Neural cell (in vitro differentiated cells): ENCODE measurements at regions not wholly inside any gene's neighbourhood (a gene's known extent, or its start where the extent isn't known, plus 50 kb on each side); places are given as distances from the start of the nearest gene placed in this dataset.

Source experiments
- H2AFZ ChIP-seq: fragments of 200-600, 300-800 bp; sonication (generic), shearing (Covaris generic); 2 replicates; pipeline ENCODE4 v1.6.0; 2014; ENCODE audit warnings: low read depth, mild to moderate bottlenecking, antibody characterized with exemption, low read length, moderate library complexity
- H3F3A ChIP-seq: fragments of 200-600 bp; shearing (Covaris generic); 2 replicates; pipeline ENCODE4 v1.6.1; 2016; ENCODE audit warnings: mild to moderate bottlenecking, moderate library complexity, mixed read lengths, antibody characterized with exemption, low read length; ENCODE audit not compliant: insufficient read depth, poor library complexity, severe bottlenecking
- H3K27ac ChIP-seq: fragments of 200-600, 300-800 bp; sonication (generic), shearing (Covaris generic); 2 replicates; pipeline ENCODE4 v1.5.1; 2014; ENCODE audit warnings: mild to moderate bottlenecking, low read length, moderate library complexity
- H3K27me3 ChIP-seq: fragments of 300-800, 200-600 bp; sonication (generic), shearing (Covaris generic); 2 replicates; pipeline ENCODE4 v1.6.0; 2014; ENCODE audit warnings: mild to moderate bottlenecking, low read depth, low read length, moderate library complexity; ENCODE audit not compliant: insufficient read depth
- H3K36me3 ChIP-seq: fragments of 300-800, 200-600 bp; sonication (generic), shearing (Covaris generic); 2 replicates; pipeline ENCODE4 v1.5.1; 2014; ENCODE audit warnings: mild to moderate bottlenecking, antibody characterized with exemption, low read length, moderate library complexity; ENCODE audit not compliant: insufficient read depth
- H3K4me2 ChIP-seq: fragments of 300-800, 200-600 bp; sonication (generic), shearing (Covaris generic); 2 replicates; pipeline ENCODE4 v1.6.0; 2014; ENCODE audit warnings: mild to moderate bottlenecking, low read length
- H3K4me3 ChIP-seq: fragments of 300-800, 200-600 bp; sonication (generic), shearing (Covaris generic); 2 replicates; pipeline ENCODE4 v1.5.1; 2014; ENCODE audit warnings: mild to moderate bottlenecking, low read length, moderate library complexity
- H3K79me2 ChIP-seq: fragments of 200-600 bp; shearing (Covaris generic); replicated peaks from 2 replicates; pipeline ENCODE4 v1.6.0; 2014; ENCODE audit warnings: mild to moderate bottlenecking, low read length, moderate library complexity; ENCODE audit not compliant: insufficient read depth
- H3K9ac ChIP-seq: fragments of 300-800, 200-600 bp; sonication (generic), shearing (Covaris generic); 2 replicates; pipeline ENCODE4 v1.6.1; 2016; ENCODE audit warnings: mild to moderate bottlenecking, low read length, mixed read lengths
- H3K9me2 ChIP-seq: fragments of 200-600 bp; shearing (Covaris generic); 2 replicates; pipeline ENCODE4 v1.6.1; 2016; ENCODE audit warnings: mild to moderate bottlenecking, low read length, mixed read lengths; ENCODE audit not compliant: insufficient read depth
- H3K9me3 ChIP-seq: fragments of 200-600, 300-800 bp; sonication (generic), shearing (Covaris generic); 2 replicates; pipeline ENCODE4 v1.6.1; 2016; ENCODE audit warnings: mild to moderate bottlenecking, mixed run types, low read length, moderate library complexity, mixed read lengths
- H4K20me1 ChIP-seq: fragments of 200-600 bp; shearing (Covaris generic); 2 replicates; pipeline ENCODE4 v1.6.1; 2016; ENCODE audit warnings: mild to moderate bottlenecking, mixed run types; ENCODE audit not compliant: insufficient read depth
- CTCF ChIP-seq: fragments of 450-650 bp; IDR thresholded peaks from 2 replicates; pipeline ENCODE4 v1.5.1; 2014; ENCODE audit warnings: antibody characterized with exemption, mild to moderate bottlenecking, moderate library complexity; ENCODE audit not compliant: poor library complexity, severe bottlenecking
- EP300 ChIP-seq: fragments of 450-650 bp; conservative IDR thresholded peaks from 2 replicates; pipeline ENCODE4 v1.6.1; 2014; ENCODE audit warnings: antibody characterized with exemption, mild to moderate bottlenecking, moderate library complexity; ENCODE audit not compliant: poor library complexity, severe bottlenecking
- EZH2 ChIP-seq: fragments of 200-600, 300-800 bp; shearing (Covaris generic), sonication (generic); IDR thresholded peaks from 2 replicates; pipeline ENCODE4 v1.6.1; 2014; ENCODE audit warnings: antibody characterized with exemption, low read length, borderline replicate concordance, mild to moderate bottlenecking; ENCODE audit not compliant: insufficient read depth, poor library complexity, severe bottlenecking
- MXI1 ChIP-seq: fragments of 450-650 bp; conservative IDR thresholded peaks from 2 replicates; pipeline ENCODE4 v1.6.1; 2014; ENCODE audit warnings: antibody characterized with exemption, mild to moderate bottlenecking; ENCODE audit not compliant: poor library complexity, severe bottlenecking
- POLR2AphosphoS5 ChIP-seq: IDR thresholded peaks from 2 replicates; pipeline ENCODE4 v1.6.1; 2012
- RAD21 ChIP-seq: fragments of 450-650 bp; conservative IDR thresholded peaks from 2 replicates; pipeline ENCODE4 v1.6.1; 2014; ENCODE audit warnings: antibody characterized with exemption, mild to moderate bottlenecking, moderate library complexity
- REST ChIP-seq: IDR thresholded peaks from 2 replicates; pipeline ENCODE4 v1.6.1; 2012; ENCODE audit warnings: borderline replicate concordance
- SMC3 ChIP-seq: fragments of 450-650 bp; conservative IDR thresholded peaks from 2 replicates; pipeline ENCODE4 v1.6.1; 2014; ENCODE audit warnings: antibody characterized with exemption, mild to moderate bottlenecking, moderate library complexity; ENCODE audit not compliant: poor library complexity
- TAF1 ChIP-seq: IDR thresholded peaks from 2 replicates; pipeline ENCODE4 v1.6.1; 2012; ENCODE audit warnings: low read depth

- Histone ChIP-seq H3K4me2 (no peak overlapping the region), H3K27ac (no peak overlapping the region), H3K9me3 (no peaks in the 10 kb centered on the region), H2AFZ (no peak overlapping the region), H3K36me3 (no peaks in the 10 kb centered on the region), H3K27me3 (no peaks in the 10 kb centered on the region), H3K79me2 (no peaks in the 10 kb centered on the region), H3K4me3 (no peak overlapping the region), H3K9me2 (no peaks in the 10 kb centered on the region), H3F3A (no peaks in the 10 kb centered on the region), H4K20me1 (no peaks in the 10 kb centered on the region), H3K9ac (no peak overlapping the region)
- no peak for TF ChIP-seq RAD21
- TF ChIP-seq SMC3: no peak
- no peak for TF ChIP-seq EZH2
- no peak for TF ChIP-seq MXI1
- no peak for TF ChIP-seq TAF1
- no peak for TF ChIP-seq CTCF
- TF ChIP-seq POLR2AphosphoS5: no peak
These were observed 991.8 kb upstream of the SLIT2 start for GRCh38 chr4:19259920-19260319.

GRCh38 chr4:19256823-19257222 lies 994.9 kb upstream of the SLIT2 start:
- Histone ChIP-seq H3K27ac (no peak overlapping the region), H3F3A (no peaks in the 10 kb centered on the region), H3K27me3 (no peaks in the 10 kb centered on the region), H3K9me2 (no peaks in the 10 kb centered on the region), H3K9ac (no peak overlapping the region), H2AFZ (no peak overlapping the region), H3K36me3 (no peaks in the 10 kb centered on the region), H3K4me3 (no peak overlapping the region), H3K79me2 (no peaks in the 10 kb centered on the region), H3K9me3 (no peaks in the 10 kb centered on the region), H3K4me2 (no peak overlapping the region), H4K20me1 (no peaks in the 10 kb centered on the region)
- no peak for TF ChIP-seq POLR2AphosphoS5
- TF ChIP-seq MXI1: no peak
- no peak for TF ChIP-seq EZH2

GRCh38 chr4:19254486-19254885 lies 997.2 kb upstream of the SLIT2 start:
- no peak overlapping the region for H3K4me2 ChIP-seq
- H3K36me3 ChIP-seq: no peaks in the 10 kb centered on the region
- no peaks in the 10 kb centered on the region for H4K20me1 ChIP-seq
- no peaks in the 10 kb centered on the region for H3K9me2 ChIP-seq
- H3K4me3 ChIP-seq: no peak overlapping the region
- no peaks in the 10 kb centered on the region for H3K9me3 ChIP-seq
- no peaks in the 10 kb centered on the region for H3K79me2 ChIP-seq
- H3K9ac ChIP-seq: no peak overlapping the region
- no peaks in the 10 kb centered on the region for H3F3A ChIP-seq
- no peak overlapping the region for H3K27ac ChIP-seq
- H3K27me3 ChIP-seq: no peaks in the 10 kb centered on the region
- TF ChIP-seq POLR2AphosphoS5: no peak
- TF ChIP-seq TAF1: no peak
- H2AFZ ChIP-seq: no peak overlapping the region

GRCh38 chr4:19248023-19248422 lies 1003.7 kb upstream of the SLIT2 start:
- H4K20me1 ChIP-seq: no peaks in the 10 kb centered on the region
- no peaks in the 10 kb centered on the region for H3K9me3 ChIP-seq
- H3K9me2 ChIP-seq: no peaks in the 10 kb centered on the region
- no peaks in the 10 kb centered on the region for H3K27me3 ChIP-seq
- no peaks in the 10 kb centered on the region for H3K79me2 ChIP-seq
- H2AFZ ChIP-seq: no peak overlapping the region
- H3K4me2 ChIP-seq: no peak overlapping the region
- H3K4me3 ChIP-seq: no peak overlapping the region
- peak overlapping the region; percentile 38 for H3K27ac ChIP-seq
- H3F3A ChIP-seq: no peaks in the 10 kb centered on the region
- no peaks in the 10 kb centered on the region for H3K36me3 ChIP-seq
- H3K9ac ChIP-seq: no peak overlapping the region
- TF ChIP-seq EP300 (peak; percentile 77), CTCF (no peak), MXI1 (no peak), RAD21 (no peak), REST (peak; percentile 16), POLR2AphosphoS5 (peak; percentile 71), SMC3 (no peak)
